ENCODE measurements at regions not wholly inside any gene's neighbourhood (a gene's known extent, or its start where the extent isn't known, plus 50 kb on each side); places are given as distances from the start of the nearest gene placed in this dataset.
"Not testable (repeated sequence)": the region's sequence is repeated elsewhere in the genome, so short reads cannot be mapped to it uniquely, and the experiment has no call there.

GRCh38 chr9:16063241-16063591 lies 510.4 kb downstream of the CCDC171 start:
- no peak for DNase-seq (ENCODE audit: low read depth)
- TF ChIP-seq CTCF (IDR thresholded peaks at IDR 0.05; ENCODE audit: control insufficient read depth, extremely low read depth, insufficient read depth), result no peak
- H3K4me3 ChIP-seq (ENCODE audit: low read depth, low read length), result no peak overlapping the region

- no peak for DNase-seq (ENCODE audit: low read depth)
- no peak overlapping the region for H3K4me3 ChIP-seq (ENCODE audit: low read depth, low read length)
- TF ChIP-seq CTCF (IDR thresholded peaks at IDR 0.05; ENCODE audit: control insufficient read depth, extremely low read depth, insufficient read depth), result no peak
These were observed 511.9 kb downstream of the CCDC171 start for GRCh38 chr9:16064771-16065170.

- H3K4me3 ChIP-seq (ENCODE audit: low read depth, low read length); DNase-seq (ENCODE audit: low read depth): not testable (repeated sequence)
These were observed 513.4 kb downstream of the CCDC171 start for GRCh38 chr9:16066201-16066600.

- H3K4me3 ChIP-seq (ENCODE audit: low read depth, low read length), result no peak overlapping the region
- DNase-seq (ENCODE audit: low read depth), result no peak
- TF ChIP-seq CTCF (IDR thresholded peaks at IDR 0.05; ENCODE audit: control insufficient read depth, extremely low read depth, insufficient read depth), result no peak
These were observed 515.6 kb downstream of the CCDC171 start for GRCh38 chr9:16068476-16068875.

GRCh38 chr9:16069249-16069648 lies 516.4 kb downstream of the CCDC171 start:
- H3K4me3 ChIP-seq (ENCODE audit: low read depth, low read length), result no peak overlapping the region

GRCh38 chr9:16069671-16070454 lies 517.0 kb downstream of the CCDC171 start:
- no peak overlapping the region for H3K4me3 ChIP-seq (ENCODE audit: low read depth, low read length)
- no peak for TF ChIP-seq CTCF (IDR thresholded peaks at IDR 0.05; ENCODE audit: control insufficient read depth, extremely low read depth, insufficient read depth)
- DNase-seq (ENCODE audit: low read depth), result no peak

More at GRCh38 chr9:16069249-16069648, 516.4 kb downstream of the CCDC171 start:
- no peak for TF ChIP-seq CTCF (IDR thresholded peaks at IDR 0.05; ENCODE audit: control insufficient read depth, extremely low read depth, insufficient read depth)
- no peak for DNase-seq (ENCODE audit: low read depth)

- TF ChIP-seq CTCF (IDR thresholded peaks at IDR 0.05; ENCODE audit: control insufficient read depth, extremely low read depth, insufficient read depth), result no peak
- H3K4me3 ChIP-seq (ENCODE audit: low read depth, low read length), result no peak overlapping the region
- DNase-seq (ENCODE audit: low read depth), result no peak
These were observed 517.8 kb downstream of the CCDC171 start for GRCh38 chr9:16070455-16071145.
